SK-N-SH treated with all-trans-retinoic acid at 6 μM for 48 hours (cell line): ENCODE measurements at regions not wholly inside any gene's neighbourhood (a gene's known extent, or its start where the extent isn't known, plus 50 kb on each side); places are given as distances from the start of the nearest gene placed in this dataset.

ENCODE experiments used
- ARNTL ChIP-seq: fragments of 450-650 bp; formaldehyde crosslinking; IDR thresholded peaks from 2 replicates; pipeline ENCODE4 v1.5.0; 2020; ENCODE audit warnings: low read depth, mild to moderate bottlenecking, moderate library complexity, borderline replicate concordance
- CREB5 ChIP-seq: fragments of 250-450 bp; sonication (Bioruptor Pico); IDR thresholded peaks from 2 replicates; pipeline ENCODE4 v1.5.1; 2020; ENCODE audit warnings: low read depth, mild to moderate bottlenecking, moderate library complexity
- CSDC2 ChIP-seq: fragments of 250-450 bp; sonication (Bioruptor Pico); IDR thresholded peaks from 2 replicates; pipeline ENCODE4 v1.5.0; 2020; ENCODE audit warnings: mild to moderate bottlenecking, moderate library complexity
- GLIS3 ChIP-seq: fragments of 250-450 bp; sonication (Bioruptor Pico); IDR thresholded peaks from 2 replicates; pipeline ENCODE4 v1.5.0; 2020; ENCODE audit warnings: mild to moderate bottlenecking, moderate library complexity
- ISL1 ChIP-seq: fragments of 250-450 bp; sonication (Bioruptor Pico); IDR thresholded peaks from 2 replicates; pipeline ENCODE4 v2.1.2; 2022; ENCODE audit warnings: mild to moderate bottlenecking, moderate library complexity
- TCF4 ChIP-seq: fragments of 250-450 bp; sonication (Bioruptor Pico); IDR thresholded peaks from 2 replicates; pipeline ENCODE4 v1.8.0; 2021; ENCODE audit warnings: mild to moderate bottlenecking, moderate library complexity, borderline replicate concordance
- TSHZ2 ChIP-seq: fragments of 250-450 bp; sonication (Bioruptor Pico); IDR thresholded peaks from 2 replicates; pipeline ENCODE4 v1.5.0; 2020; ENCODE audit warnings: mild to moderate bottlenecking, moderate library complexity
- ZFP3 ChIP-seq: fragments of 250-450 bp; sonication (Bioruptor Pico); IDR thresholded peaks from 2 replicates; pipeline ENCODE4 v1.5.0; 2020; ENCODE audit warnings: mild to moderate bottlenecking, moderate library complexity
- ZFP30 ChIP-seq: fragments of 450-650 bp; formaldehyde crosslinking; IDR thresholded peaks from 2 replicates; pipeline ENCODE4 v1.5.0; 2022; ENCODE audit warnings: mild to moderate bottlenecking, moderate library complexity
- ZNF565 ChIP-seq: fragments of 450-650 bp; formaldehyde crosslinking; conservative IDR thresholded peaks from 2 replicates; pipeline ENCODE4 v1.5.0; 2020; ENCODE audit warnings: low read depth, mild to moderate bottlenecking, moderate library complexity
- ZNF8 ChIP-seq: fragments of 450-650 bp; formaldehyde crosslinking; IDR thresholded peaks from 2 replicates; pipeline ENCODE4 v1.5.0; 2020; ENCODE audit warnings: mild to moderate bottlenecking, moderate library complexity
- TF ChIP-seq, protein P1 (sequence below): fragments of 250-450 bp; sonication (Bioruptor Pico); IDR thresholded peaks from 2 replicates; pipeline ENCODE4 v1.8.0; 2020; ENCODE audit warnings: mild to moderate bottlenecking, moderate library complexity, borderline replicate concordance

DNA sequence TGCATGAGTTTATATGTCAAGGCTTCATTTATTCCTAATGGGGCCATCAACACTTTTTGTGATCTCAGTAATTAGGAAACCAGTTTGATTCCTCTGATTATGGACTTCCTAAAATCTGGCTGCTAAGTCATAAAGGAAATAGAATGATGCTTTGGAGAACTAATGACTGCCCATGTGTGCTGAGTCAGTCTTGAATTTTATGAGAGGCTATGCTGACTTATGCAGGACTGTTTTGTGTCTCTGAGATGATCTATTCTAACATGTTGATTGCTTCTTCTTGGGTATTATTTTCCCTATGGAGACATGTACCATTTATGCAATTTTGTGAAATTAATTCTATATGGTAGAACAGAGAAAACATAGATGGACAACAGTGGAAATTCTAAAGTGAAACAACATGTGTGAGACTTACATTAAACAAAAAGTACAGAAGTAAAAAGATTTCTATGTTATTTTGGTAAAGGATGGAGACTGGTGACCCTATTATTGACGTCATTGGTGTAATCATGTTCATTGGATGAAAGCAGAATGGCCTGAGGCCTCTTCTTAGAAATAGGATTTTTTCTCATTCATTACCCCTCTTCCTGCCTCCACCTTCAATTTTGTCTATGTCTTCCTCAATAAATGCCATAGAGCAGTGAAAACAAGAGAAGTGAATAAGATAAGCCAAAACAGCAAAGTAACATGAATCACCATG, 1658.2 kb upstream of the PIK3C3 start:
- no peak for TF ChIP-seq ZFP3
- TF ChIP-seq, protein P1, sequence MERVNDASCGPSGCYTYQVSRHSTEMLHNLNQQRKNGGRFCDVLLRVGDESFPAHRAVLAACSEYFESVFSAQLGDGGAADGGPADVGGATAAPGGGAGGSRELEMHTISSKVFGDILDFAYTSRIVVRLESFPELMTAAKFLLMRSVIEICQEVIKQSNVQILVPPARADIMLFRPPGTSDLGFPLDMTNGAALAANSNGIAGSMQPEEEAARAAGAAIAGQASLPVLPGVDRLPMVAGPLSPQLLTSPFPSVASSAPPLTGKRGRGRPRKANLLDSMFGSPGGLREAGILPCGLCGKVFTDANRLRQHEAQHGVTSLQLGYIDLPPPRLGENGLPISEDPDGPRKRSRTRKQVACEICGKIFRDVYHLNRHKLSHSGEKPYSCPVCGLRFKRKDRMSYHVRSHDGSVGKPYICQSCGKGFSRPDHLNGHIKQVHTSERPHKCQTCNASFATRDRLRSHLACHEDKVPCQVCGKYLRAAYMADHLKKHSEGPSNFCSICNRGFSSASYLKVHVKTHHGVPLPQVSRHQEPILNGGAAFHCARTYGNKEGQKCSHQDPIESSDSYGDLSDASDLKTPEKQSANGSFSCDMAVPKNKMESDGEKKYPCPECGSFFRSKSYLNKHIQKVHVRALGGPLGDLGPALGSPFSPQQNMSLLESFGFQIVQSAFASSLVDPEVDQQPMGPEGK (CRISPR knock-in tag): no peak
- no peak for TF ChIP-seq CSDC2 (CRISPR knock-in tag)
- no peak for TF ChIP-seq ZNF565
- no peak for TF ChIP-seq GLIS3 (CRISPR knock-in tag)
- no peak for TF ChIP-seq ZNF8 (CRISPR knock-in tag)
- no peak for TF ChIP-seq ISL1 (CRISPR knock-in tag)
- TF ChIP-seq ARNTL: no peak
- TF ChIP-seq TCF4 (CRISPR knock-in tag): no peak
- TF ChIP-seq CREB5: no peak
- TF ChIP-seq TSHZ2 (CRISPR knock-in tag): no peak
- no peak for TF ChIP-seq ZFP30 (CRISPR knock-in tag)
